DMS53 treated with DMSO at 0.1 percent for 48 hours (cell line): ENCODE measurements at regions not wholly inside any gene's neighbourhood (a gene's known extent, or its start where the extent isn't known, plus 50 kb on each side); places are given as distances from the start of the nearest gene placed in this dataset.
"Not testable (repeated sequence)": the region's sequence is repeated elsewhere in the genome, so short reads cannot be mapped to it uniquely, and the experiment has no call there.

Source experiments
- DNase-seq: peaks from one replicate; lab custom pipeline; 2025; ENCODE audit not compliant: unreplicated experiment; lab: John Stamatoyannopoulos, UW

GRCh38 chr13:24617256-24618010, 62.8 kb upstream of the ATP12A start:
- DNase-seq, result no peak

DNA sequence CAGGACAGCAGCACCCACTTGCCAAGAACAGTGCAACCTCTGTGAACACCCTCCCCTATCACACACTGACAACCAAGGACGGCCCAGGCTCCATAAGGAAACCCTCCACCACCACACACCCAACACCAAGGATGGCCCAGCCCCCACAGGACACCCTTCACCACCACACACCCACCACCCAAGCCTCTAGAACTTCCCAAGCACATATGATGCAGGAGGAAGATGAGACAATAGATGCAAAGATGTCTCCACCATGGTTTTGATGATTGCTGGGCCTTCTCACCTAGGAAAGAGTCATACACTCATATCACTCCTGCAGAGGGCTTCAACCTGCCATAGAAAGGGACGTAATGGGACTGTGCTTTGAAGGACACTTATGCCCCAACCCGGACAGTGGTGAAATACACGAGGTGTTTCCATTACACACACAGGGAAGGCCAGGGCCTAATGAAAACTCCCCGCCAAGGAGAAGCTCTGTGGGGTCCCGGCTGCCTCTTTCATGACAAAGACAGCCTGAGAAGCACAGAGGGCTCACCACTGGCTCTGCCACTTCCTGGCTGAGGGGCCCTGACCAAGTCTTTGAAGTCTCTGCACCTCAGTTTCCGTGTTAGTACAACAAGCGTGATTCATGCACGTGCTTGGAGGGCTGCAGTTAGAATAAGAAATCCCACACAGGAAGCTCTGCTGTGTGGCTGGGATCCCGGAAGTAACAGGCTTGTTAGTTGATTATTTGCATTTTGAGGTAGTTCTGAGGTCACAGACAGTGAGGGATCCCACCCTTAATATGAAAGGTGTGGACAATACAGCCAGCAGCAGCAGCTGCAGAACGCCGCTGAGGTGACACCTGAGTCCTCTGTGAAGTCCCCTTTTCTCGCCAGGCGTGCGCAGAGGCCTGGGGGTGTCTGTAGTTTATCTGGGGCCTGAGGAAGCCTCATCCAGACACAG, 61.9 kb upstream of the ATP12A start:
- no peak for DNase-seq

DNA sequence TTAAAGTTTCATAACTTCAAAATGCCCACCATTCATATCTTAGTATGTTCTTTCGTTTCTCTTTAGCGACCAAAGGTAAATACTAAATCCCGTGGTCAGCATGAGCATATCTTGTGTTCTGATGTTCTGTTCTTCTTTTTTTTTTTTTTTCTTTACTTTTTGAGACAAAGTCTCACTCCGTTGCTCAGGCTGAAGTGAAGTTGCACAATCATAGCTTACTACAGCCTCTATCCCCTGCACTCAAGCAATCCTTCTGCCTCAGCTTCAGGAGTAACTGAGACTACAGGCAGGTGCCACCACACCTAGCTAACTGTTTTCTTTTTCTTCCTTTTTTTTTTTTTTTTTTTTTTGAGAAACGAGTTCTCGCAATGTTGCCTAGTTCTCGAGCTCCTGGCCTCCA, 60.9 kb upstream of the ATP12A start:
- no peak for DNase-seq

DNA sequence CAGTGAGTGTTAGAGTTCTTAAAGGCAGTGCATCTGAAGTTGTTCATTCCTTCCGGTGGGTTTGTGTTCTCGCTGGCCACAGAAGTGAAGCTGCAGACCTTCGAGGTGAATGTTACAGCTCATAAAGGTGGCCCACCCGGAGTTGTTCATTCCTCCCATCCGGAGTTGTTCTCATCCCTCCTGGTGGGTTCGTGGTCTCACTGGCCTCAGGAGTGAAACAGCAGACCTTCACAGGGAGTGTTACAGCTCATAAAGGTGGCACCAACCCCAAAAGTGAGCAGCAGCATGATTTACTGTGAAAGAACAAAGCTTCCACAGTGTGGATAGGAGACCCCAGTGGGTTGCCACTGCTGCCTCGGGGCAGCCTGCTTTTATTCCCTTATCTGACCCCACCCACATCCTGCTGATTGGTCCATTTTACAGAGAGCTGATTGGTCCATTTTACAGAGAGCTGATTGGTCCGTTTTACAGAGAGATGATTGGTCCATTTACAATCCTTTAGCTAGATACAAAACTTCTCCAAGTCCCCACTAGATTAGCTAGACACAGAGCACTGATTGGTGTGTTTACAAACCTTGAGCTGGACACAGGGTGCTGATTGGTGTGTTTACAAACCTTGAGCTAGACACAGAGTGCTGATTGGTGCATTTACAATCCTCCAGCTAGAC, 57.6 kb upstream of the ATP12A start:
- not testable (repeated sequence) for DNase-seq

GRCh38 chr13:24623149-24623665, 57.0 kb upstream of the ATP12A start:
- no peak for DNase-seq

DNA sequence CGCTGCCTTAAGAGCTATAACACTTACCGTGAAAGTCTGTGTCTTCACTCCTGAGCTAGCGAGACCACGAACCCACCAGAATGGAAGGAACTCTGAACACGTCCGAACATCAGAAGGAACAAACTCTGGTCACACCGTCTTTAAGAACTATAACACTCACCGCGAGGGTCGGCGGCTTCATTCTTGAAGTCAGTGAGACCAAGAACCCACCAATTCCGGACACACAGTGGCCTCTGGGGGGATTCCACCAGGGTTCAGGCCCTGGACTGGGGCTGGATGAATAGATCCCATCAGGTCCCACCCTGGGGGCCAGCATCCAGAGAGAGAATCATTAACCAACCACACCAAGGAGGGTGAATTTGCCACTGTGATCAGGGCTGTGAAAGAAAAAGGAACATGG, 55.8 kb upstream of the ATP12A start:
- DNase-seq, result no peak

GRCh38 chr13:24624801-24625231, 55.4 kb upstream of the ATP12A start:
- DNase-seq, result no peak

DNA sequence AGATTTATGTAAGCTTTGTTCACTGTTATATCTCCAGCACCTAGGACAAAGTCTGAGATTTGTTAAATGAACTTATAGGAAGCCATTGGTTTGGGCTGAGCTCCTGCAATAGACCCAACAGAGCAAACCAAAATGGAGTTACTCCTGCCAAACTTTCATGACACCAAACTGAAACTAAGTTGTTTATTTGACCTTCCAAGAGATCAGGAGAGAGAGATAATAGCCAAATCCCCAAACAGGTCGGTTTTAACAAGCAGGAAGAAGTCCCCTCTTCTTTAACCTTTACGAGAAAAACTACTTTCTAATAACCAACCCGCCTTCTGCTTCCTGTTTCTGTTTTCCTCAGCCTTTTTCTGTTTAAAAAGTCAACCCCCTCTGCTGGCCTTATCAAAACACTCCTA, 54.9 kb upstream of the ATP12A start:
- no peak for DNase-seq

DNA sequence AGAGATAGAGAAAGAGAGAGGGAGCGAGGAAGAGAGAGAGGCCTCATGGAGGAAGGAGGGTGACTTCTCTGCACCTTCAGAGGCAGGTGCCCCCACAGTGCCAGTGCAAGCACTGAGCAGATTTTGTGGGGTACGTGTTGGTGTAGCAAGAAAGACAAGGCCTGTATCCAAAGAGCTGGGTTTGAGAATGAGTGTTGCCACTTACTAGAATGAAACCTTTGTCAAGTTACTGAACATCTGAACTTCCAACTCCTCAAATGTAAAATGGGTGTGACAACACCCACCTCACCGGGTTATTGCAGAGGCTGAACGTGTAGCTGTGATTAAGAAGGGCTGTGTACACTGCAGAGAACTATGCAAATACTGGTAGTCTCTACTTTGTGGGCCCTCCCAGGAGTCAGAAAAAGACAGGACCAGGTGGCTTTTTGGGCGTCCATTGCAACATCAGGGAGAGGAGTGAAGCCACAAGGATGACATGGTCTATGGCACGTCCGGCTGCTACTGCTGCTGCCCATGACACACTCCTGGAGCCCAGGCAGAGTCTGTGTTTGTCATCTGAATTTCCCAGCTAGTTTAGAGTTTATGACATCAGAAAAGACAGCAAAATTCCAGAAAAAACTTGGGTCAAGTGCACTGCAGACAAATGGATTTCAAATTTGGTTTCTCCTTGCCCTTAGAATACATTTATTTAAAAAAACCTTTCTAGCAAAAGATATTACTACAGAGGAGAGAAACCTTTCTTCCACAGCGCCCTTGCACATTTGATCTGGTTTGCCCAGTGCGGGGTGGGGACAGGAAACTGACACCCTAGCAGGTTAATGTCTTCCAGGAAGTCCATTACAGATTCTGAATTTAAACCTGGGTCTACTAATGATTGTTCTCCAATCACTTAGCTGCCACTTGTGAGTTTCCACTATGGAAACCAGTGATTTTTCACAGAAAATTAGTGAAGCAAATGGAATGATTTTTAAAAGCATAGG, 54.0 kb upstream of the ATP12A start:
- DNase-seq, result no peak

GRCh38 chr13:24627090-24627714, 53.0 kb upstream of the ATP12A start:
- DNase-seq, result no peak

- no peak for DNase-seq
Measured at GRCh38 chr13:24627946-24628345, 52.3 kb upstream of the ATP12A start.

DNA sequence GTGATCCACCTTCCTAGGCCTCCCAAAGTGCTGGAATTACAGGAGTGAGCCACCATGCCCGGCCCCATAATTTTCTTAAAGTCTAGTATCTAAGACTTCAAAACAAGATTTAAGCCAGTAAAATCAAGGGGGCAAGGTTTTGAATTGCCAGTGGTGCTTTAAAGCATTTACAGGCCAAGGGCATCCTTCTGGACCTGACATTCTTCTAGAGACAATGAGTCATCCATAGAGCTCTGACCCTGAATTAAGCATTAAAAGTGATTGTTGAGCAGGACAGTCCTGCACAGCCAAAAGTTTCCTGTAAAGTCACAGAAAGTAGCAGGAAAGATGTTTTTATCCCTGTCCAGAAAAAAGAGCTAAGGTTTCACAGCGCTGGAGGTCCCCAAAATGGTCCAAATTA, 50.9 kb upstream of the ATP12A start:
- DNase-seq, result no peak

DNA sequence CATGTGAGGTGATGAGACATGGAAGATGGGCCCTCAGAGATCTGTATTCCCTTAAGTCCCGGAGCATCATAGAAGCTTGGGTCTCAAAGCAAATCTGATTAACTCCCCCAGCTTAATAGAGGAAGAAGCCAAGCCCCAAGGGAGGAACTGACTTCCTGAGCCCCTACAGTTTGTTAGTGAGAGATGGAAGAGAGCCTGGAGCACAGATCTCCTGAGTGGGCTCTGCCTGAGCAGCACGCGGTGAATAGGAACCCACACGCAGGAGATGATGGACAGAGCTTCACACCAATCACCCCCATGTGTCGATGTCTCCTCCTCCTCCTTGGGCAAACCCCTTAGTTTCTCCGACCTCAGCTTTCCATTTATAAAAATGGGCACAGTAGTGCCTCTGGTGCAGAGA, 50.1 kb upstream of the ATP12A start:
- DNase-seq, result no peak
